Stomach (tissue), 8 donors: ENCODE measurements at regions not wholly inside any gene's neighbourhood (a gene's known extent, or its start where the extent isn't known, plus 50 kb on each side); places are given as distances from the start of the nearest gene placed in this dataset.

Experiments
- DNase-seq, 2 donors: peaks; one replicate each; pipeline versions ENCODE4 v3.0.0 to v3.0.0-alpha.2; 2013 to 2019
- H3K27ac ChIP-seq, 5 donors: fragments of 200-600 bp in 4 of 5; sonication (generic) in 4 of 5; one replicate each; pipeline ENCODE4 v1.5.1; 2013 to 2019; ENCODE audit warnings: mild to moderate bottlenecking in 1 of 5, moderate library complexity in 1 of 5
- H3K27me3 ChIP-seq, 3 donors: fragments of 200-600 bp; sonication (generic); one replicate each; pipeline ENCODE4 v1.5.1; 2017 to 2019; ENCODE audit warnings: mixed run types in 1 of 3
- H3K36me3 ChIP-seq, 4 donors: fragments of 200-600 bp; sonication (generic); 1 replicate in 3 of 4; 2 replicates in 1 of 4; pipeline ENCODE4 v1.5.1; 2016 to 2019
- H3K4me1 ChIP-seq, 4 donors: fragments of 200-600 bp; sonication (generic); one replicate each; pipeline ENCODE4 v1.5.1; 2016 to 2019
- H3K4me3 ChIP-seq, 4 donors: fragments of 200-600 bp; sonication (generic) in 3 of 4; one replicate each; pipeline ENCODE4 v1.5.1; 2016 to 2019; ENCODE audit warnings: mild to moderate bottlenecking in 1 of 4
- H3K9me3 ChIP-seq, 4 donors: fragments of 200-600 bp; sonication (generic); one replicate each; pipeline ENCODE4 v1.5.1; 2016 to 2019
- CTCF ChIP-seq, 7 experiments: fragments of 450-650 bp in 4 of 7; fragments of 200-600 bp in 3 of 7; sonication (generic) in 3 of 7; IDR thresholded peaks; one replicate each; pipeline ENCODE4 v1.5.1; 2016 to 2019; ENCODE audit warnings: antibody characterized with exemption in 7 of 7, control low read depth in 2 of 7, mild to moderate bottlenecking in 1 of 7
- EP300 ChIP-seq: sonication (generic); formaldehyde crosslinking; IDR thresholded peaks from one replicate; pipeline ENCODE4 v1.6.1; 2017; ENCODE audit warnings: antibody characterized with exemption
- POLR2A ChIP-seq, 4 donors: fragments of 450-650 bp; IDR thresholded peaks; one replicate each; pipeline ENCODE4 v1.6.1; 2016; ENCODE audit warnings: antibody characterized with exemption in 4 of 4, control low read depth in 2 of 4, mild to moderate bottlenecking in 1 of 4, moderate library complexity in 1 of 4
- POLR2AphosphoS5 ChIP-seq, 3 donors: sonication (generic); formaldehyde crosslinking; IDR thresholded peaks; one replicate each; pipeline ENCODE4 v1.6.1; 2016; ENCODE audit warnings: antibody characterized with exemption in 3 of 3
- WGBS, 5 donors: extraction: QIAGEN DNeasy Blood & Tissue Kit in 3 of 5; methylation state at CpG; one replicate each; pipeline versions ENCODE4 v1.1.5 to v1.1.7; 2013 to 2018; 5-methylcytosine and 5-hydroxymethylcytosine counted together
- intact Hi-C: fragments of 100-400 bp; cut with DNase I; formaldehyde crosslinking; loops from one replicate; pipeline ENCODE4 v1.15.1; 2023; ENCODE audit warnings: low total_unique reads
- donor health status: healthy with polysubstance abuse.
- donor health status: Bipolar disorder and iron deficiency.
- donor health status: healthy.

DNA sequence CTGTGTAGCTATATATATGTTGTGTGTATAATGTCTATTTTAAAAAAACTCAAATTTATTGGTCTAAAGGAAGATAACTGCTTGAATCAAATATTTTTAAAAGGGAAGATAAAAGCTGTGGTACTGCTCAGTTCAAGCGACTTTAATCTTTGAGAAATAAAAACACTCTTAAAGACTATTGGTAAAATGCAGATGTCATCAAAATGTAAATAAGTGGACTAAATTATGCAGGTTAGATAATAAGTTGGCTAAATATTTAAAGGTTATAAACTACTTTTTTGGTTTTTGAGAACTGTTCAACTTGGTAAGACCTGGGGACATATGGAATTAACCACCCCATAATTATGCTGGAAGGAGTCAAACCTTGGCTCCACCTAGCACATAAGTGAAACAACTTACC is 144.7 kb upstream of the ITM2A start:
- TF ChIP-seq EP300 (no peak), CTCF (IDR thresholded peaks at IDR 0.05) (no peak), POLR2AphosphoS5 (IDR thresholded peaks at IDR 0.05) (no peak), POLR2A (IDR thresholded peaks at IDR 0.05) (no peak)
- H3K4me3 ChIP-seq: no peak overlapping the region
- intact Hi-C loops: no loop called here
- DNase-seq: no peak
- H3K27me3 ChIP-seq: no peaks in the 10 kb centered on the region
- no peaks in the 10 kb centered on the region for H3K4me1 ChIP-seq
- H3K9me3 ChIP-seq: no peaks in the 10 kb centered on the region
- WGBS, 5 donors: 44 to 80% (median 55%) methylated on average over 1 of the region's 1 CpG
- no peak overlapping the region for H3K27ac ChIP-seq
- no peaks in the 10 kb centered on the region for H3K36me3 ChIP-seq

GRCh38 chrX:79506001-79506400 is 138.9 kb upstream of the ITM2A start:
- Histone ChIP-seq H3K9me3 (peaks cover 0 to 8% (median 4%) of the 10 kb centered on the region in 4 donors), H3K27me3 (no peaks in the 10 kb centered on the region), H3K36me3 (no peaks in the 10 kb centered on the region), H3K4me3 (no peak overlapping the region), H3K27ac (no peak overlapping the region), H3K4me1 (no peaks in the 10 kb centered on the region)
- DNase-seq: no peak
- 34 to 53% (median 47%) methylated on average over 3 of the region's 3 CpGs for WGBS, 5 donors
- TF ChIP-seq POLR2AphosphoS5 (IDR thresholded peaks at IDR 0.05): no peak
- intact Hi-C loops: no loop called here

- H3K4me1 ChIP-seq: no peaks in the 10 kb centered on the region
- intact Hi-C loops: no loop called here
- no peak overlapping the region for H3K27ac ChIP-seq
- peaks cover 0 to 3% (median 0%) of the 10 kb centered on the region in 3 donors for H3K27me3 ChIP-seq
- TF ChIP-seq EP300: no peak
- TF ChIP-seq CTCF (IDR thresholded peaks at IDR 0.05): no peak
- TF ChIP-seq POLR2A (IDR thresholded peaks at IDR 0.05): no peak
- no peak for TF ChIP-seq POLR2AphosphoS5 (IDR thresholded peaks at IDR 0.05)
- DNase-seq: no peak
- no peaks in the 10 kb centered on the region for H3K36me3 ChIP-seq
- no peak overlapping the region for H3K4me3 ChIP-seq
- 85 to 97% (median 94%) methylated on average over 7 of the region's 7 CpGs for WGBS, 5 donors
- peaks cover 0 to 4% (median 0%) of the 10 kb centered on the region in 4 donors for H3K9me3 ChIP-seq
These were observed 115.6 kb upstream of the ITM2A start for GRCh38 chrX:79482686-79483085.

GRCh38 chrX:79477691-79478090 is 110.6 kb upstream of the ITM2A start:
- peak in 1 of 2 donors; percentile 19 for DNase-seq
- Histone ChIP-seq H3K9me3 (no peaks in the 10 kb centered on the region), H3K4me3 (no peak overlapping the region), H3K27me3 (peaks cover 0 to 3% (median 0%) of the 10 kb centered on the region in 3 donors), H3K4me1 (no peaks in the 10 kb centered on the region), H3K36me3 (no peaks in the 10 kb centered on the region), H3K27ac (no peak overlapping the region)
- TF ChIP-seq CTCF (IDR thresholded peaks at IDR 0.05): no peak
- no peak for TF ChIP-seq POLR2AphosphoS5 (IDR thresholded peaks at IDR 0.05)
- TF ChIP-seq EP300: no peak
- TF ChIP-seq POLR2A (IDR thresholded peaks at IDR 0.05): no peak
- WGBS, 5 donors: 20 to 48% (median 39%) methylated on average over 3 of the region's 3 CpGs
- intact Hi-C loops: no loop called here

- TF ChIP-seq POLR2AphosphoS5 (IDR thresholded peaks at IDR 0.05): no peak
- TF ChIP-seq EP300: no peak
- TF ChIP-seq POLR2A (IDR thresholded peaks at IDR 0.05): no peak
- TF ChIP-seq CTCF (IDR thresholded peaks at IDR 0.05): no peak
- Histone ChIP-seq H3K27ac (no peak overlapping the region), H3K36me3 (no peaks in the 10 kb centered on the region), H3K4me1 (no peaks in the 10 kb centered on the region), H3K9me3 (peaks cover 0 to 5% (median 0%) of the 10 kb centered on the region in 4 donors), H3K27me3 (peaks cover 0 to 7% (median 0%) of the 10 kb centered on the region in 3 donors), H3K4me3 (no peak overlapping the region)
- DNase-seq: no peak
- intact Hi-C loops: no loop called here
These were observed 99.5 kb upstream of the ITM2A start for GRCh38 chrX:79466636-79467035.
